GM19438 (cell line): ENCODE measurements at regions not wholly inside any gene's neighbourhood (a gene's known extent, or its start where the extent isn't known, plus 50 kb on each side); places are given as distances from the start of the nearest gene placed in this dataset.

Experiments used
- ATAC-seq: cut with Tn5 transposase; IDR thresholded peaks from one replicate; pipeline ENCODE4 v1.9.1; 2021; ENCODE audit warnings: low read depth; ENCODE audit not compliant: unreplicated experiment

- no peak for ATAC-seq
These were observed 609.0 kb upstream of the PRMT6 start for GRCh38 chr1:106447466-106447865.

- no peak for ATAC-seq
These were observed 599.6 kb upstream of the PRMT6 start for GRCh38 chr1:106456832-106457231.

GRCh38 chr1:106457368-106457767, 599.1 kb upstream of the PRMT6 start:
- ATAC-seq = no peak

- ATAC-seq = no peak
These were observed 597.6 kb upstream of the PRMT6 start for GRCh38 chr1:106458866-106459265.

- ATAC-seq = no peak
These were observed 597.1 kb upstream of the PRMT6 start for GRCh38 chr1:106459418-106459817.

- no peak for ATAC-seq
These were observed 590.8 kb upstream of the PRMT6 start for GRCh38 chr1:106465666-106466065.

GRCh38 chr1:106480629-106481028, 575.8 kb upstream of the PRMT6 start:
- ATAC-seq = no peak

GRCh38 chr1:106492880-106493279, 563.6 kb upstream of the PRMT6 start:
- no peak for ATAC-seq

GRCh38 chr1:106494646-106495045, 561.8 kb upstream of the PRMT6 start:
- ATAC-seq = no peak

- no peak for ATAC-seq
These were observed 558.2 kb upstream of the PRMT6 start for GRCh38 chr1:106498238-106498637.

GRCh38 chr1:106502659-106503058, 553.8 kb upstream of the PRMT6 start:
- ATAC-seq = no peak

- no peak for ATAC-seq
These were observed 541.1 kb upstream of the PRMT6 start for GRCh38 chr1:106515375-106515774.

GRCh38 chr1:106517224-106517623, 539.2 kb upstream of the PRMT6 start:
- ATAC-seq = no peak

GRCh38 chr1:106523497-106523896, 533.0 kb upstream of the PRMT6 start:
- no peak for ATAC-seq

- no peak for ATAC-seq
These were observed 531.8 kb upstream of the PRMT6 start for GRCh38 chr1:106524631-106525030.

GRCh38 chr1:106526650-106527049, 529.8 kb upstream of the PRMT6 start:
- no peak for ATAC-seq

- ATAC-seq = no peak
These were observed 521.9 kb upstream of the PRMT6 start for GRCh38 chr1:106534612-106535011.

GRCh38 chr1:106536741-106537140, 519.7 kb upstream of the PRMT6 start:
- no peak for ATAC-seq

GRCh38 chr1:106548726-106549125, 507.7 kb upstream of the PRMT6 start:
- ATAC-seq = no peak

GRCh38 chr1:106554294-106554693, 502.2 kb upstream of the PRMT6 start:
- no peak for ATAC-seq

GRCh38 chr1:106555571-106555970, 500.9 kb upstream of the PRMT6 start:
- ATAC-seq = no peak

- no peak for ATAC-seq
These were observed 492.3 kb upstream of the PRMT6 start for GRCh38 chr1:106564192-106564591.

- no peak for ATAC-seq
These were observed 488.1 kb upstream of the PRMT6 start for GRCh38 chr1:106568201-106568974.
